OCI-LY3 (cell line): ENCODE measurements at regions not wholly inside any gene's neighbourhood (a gene's known extent, or its start where the extent isn't known, plus 50 kb on each side); places are given as distances from the start of the nearest gene placed in this dataset.

Experiments used
- H2AFZ ChIP-seq: fragments of 200-600, 300-600 bp; shearing (Covaris generic); 2 replicates; pipeline ENCODE4 v1.6.0; 2014; ENCODE audit warnings: antibody characterized with exemption, low read depth, low read length
- H3K27ac ChIP-seq: fragments of 200-600, 300-600 bp; sonication (generic); 2 replicates; pipeline ENCODE4 v1.5.1; 2014; ENCODE audit warnings: mild to moderate bottlenecking, low read length, moderate library complexity, mixed read lengths
- H3K27me3 ChIP-seq: fragments of 200-600, 300-600 bp; sonication (generic); 2 replicates; pipeline ENCODE4 v1.6.1; 2014; ENCODE audit warnings: low read depth, low read length, mixed read lengths
- H3K36me3 ChIP-seq: fragments of 200-600, 300-600 bp; sonication (generic); replicated peaks from 2 replicates; pipeline ENCODE3; 2014; ENCODE audit warnings: low read depth, low read length, mixed read lengths
- H3K4me1 ChIP-seq: fragments of 300-600, 200-600 bp; sonication (generic); 2 replicates; pipeline ENCODE4 v1.6.1; 2014; ENCODE audit warnings: low read length, mixed read lengths
- H3K4me2 ChIP-seq: fragments of 200-600, 300-600 bp; sonication (generic); 2 replicates; pipeline ENCODE4 v1.6.1; 2014; ENCODE audit warnings: low read length, mixed read lengths
- H3K4me3 ChIP-seq: fragments of 300-600, 200-600 bp; sonication (generic); 2 replicates; pipeline ENCODE4 v1.5.1; 2014; ENCODE audit warnings: antibody characterized with exemption, mild to moderate bottlenecking, low read length, moderate library complexity
- H3K79me2 ChIP-seq: fragments of 300-600, 200-600 bp; shearing (Covaris generic); 2 replicates; pipeline ENCODE4 v1.6.1; 2014; ENCODE audit warnings: mild to moderate bottlenecking, low read length, mixed read lengths
- H3K9ac ChIP-seq: fragments of 300-600, 200-600 bp; shearing (Covaris generic); 2 replicates; pipeline ENCODE4 v1.6.0; 2014; ENCODE audit warnings: mild to moderate bottlenecking, low read length, moderate library complexity
- H3K9me3 ChIP-seq: fragments of 200-600, 300-600 bp; shearing (Covaris generic); 2 replicates; pipeline ENCODE4 v1.6.1; 2014; ENCODE audit warnings: low read length, mixed read lengths; ENCODE audit not compliant: insufficient read depth
- H4K20me1 ChIP-seq: fragments of 200-600, 300-600 bp; sonication (generic); 2 replicates; pipeline ENCODE4 v1.6.1; 2016; ENCODE audit warnings: low read length, mixed read lengths; ENCODE audit not compliant: insufficient read depth
- CTCF ChIP-seq: fragments of 200-600, 300-600 bp; sonication (generic); IDR thresholded peaks from 2 replicates; pipeline ENCODE4 v1.5.1; 2014; ENCODE audit warnings: antibody characterized with exemption, low read length, low read depth
- EZH2phosphoT487 ChIP-seq: fragments of 200-600 bp; shearing (Covaris generic); IDR thresholded peaks from 2 replicates; pipeline ENCODE4 v1.6.1; 2018; ENCODE audit warnings: antibody characterized with exemption, mixed run types, low read depth

GRCh38 chr2:242035858-242036652 is 166.5 kb downstream of the RTP5 start:
- H3K4me1 ChIP-seq, result no peaks in the 10 kb centered on the region
- H3K9me3 ChIP-seq, result no peaks in the 10 kb centered on the region
- TF ChIP-seq CTCF (no peak), EZH2phosphoT487 (no peak)
- no peak overlapping the region for H3K27ac ChIP-seq
- H3K4me2 ChIP-seq, result no peak overlapping the region
- H3K27me3 ChIP-seq, result peaks cover 15% of the 10 kb centered on the region
- H2AFZ ChIP-seq, result no peak overlapping the region
- no peak overlapping the region for H3K9ac ChIP-seq
- no peaks in the 10 kb centered on the region for H4K20me1 ChIP-seq
- H3K36me3 ChIP-seq, result no peaks in the 10 kb centered on the region
- H3K4me3 ChIP-seq, result no peak overlapping the region
- H3K79me2 ChIP-seq, result no peaks in the 10 kb centered on the region

GRCh38 chr2:242036653-242036950 is 167.1 kb downstream of the RTP5 start:
- Histone ChIP-seq H3K27ac (no peak overlapping the region), H3K4me3 (no peak overlapping the region), H4K20me1 (no peaks in the 10 kb centered on the region), H3K4me1 (no peaks in the 10 kb centered on the region), H3K36me3 (no peaks in the 10 kb centered on the region), H3K79me2 (no peaks in the 10 kb centered on the region), H2AFZ (no peak overlapping the region), H3K27me3 (peaks cover 15% of the 10 kb centered on the region), H3K9me3 (no peaks in the 10 kb centered on the region), H3K4me2 (no peak overlapping the region), H3K9ac (no peak overlapping the region)
- TF ChIP-seq CTCF (no peak), EZH2phosphoT487 (no peak)

GRCh38 chr2:242038166-242038927 is 168.8 kb downstream of the RTP5 start:
- Histone ChIP-seq H3K36me3 (no peaks in the 10 kb centered on the region), H4K20me1 (no peaks in the 10 kb centered on the region), H3K4me2 (no peak overlapping the region), H3K9me3 (no peaks in the 10 kb centered on the region), H3K4me1 (no peaks in the 10 kb centered on the region), H3K9ac (no peak overlapping the region), H2AFZ (no peak overlapping the region), H3K27ac (no peak overlapping the region), H3K79me2 (no peaks in the 10 kb centered on the region), H3K4me3 (no peak overlapping the region), H3K27me3 (peaks cover 8% of the 10 kb centered on the region)
- TF ChIP-seq EZH2phosphoT487, result no peak

GRCh38 chr2:242038928-242039341 is 169.4 kb downstream of the RTP5 start:
- H3K4me2 ChIP-seq, result no peak overlapping the region
- H3K27me3 ChIP-seq, result peaks cover 8% of the 10 kb centered on the region

More at GRCh38 chr2:242038928-242039341, 169.4 kb downstream of the RTP5 start:
- Histone ChIP-seq H3K4me1 (no peaks in the 10 kb centered on the region), H3K9me3 (no peaks in the 10 kb centered on the region), H2AFZ (no peak overlapping the region), H3K9ac (no peak overlapping the region), H3K36me3 (no peaks in the 10 kb centered on the region), H3K4me3 (no peak overlapping the region), H4K20me1 (no peaks in the 10 kb centered on the region), H3K27ac (no peak overlapping the region), H3K79me2 (no peaks in the 10 kb centered on the region)
- TF ChIP-seq EZH2phosphoT487 (no peak), CTCF (no peak)
